ENCODE measurements at regions not wholly inside any gene's neighbourhood (a gene's known extent, or its start where the extent isn't known, plus 50 kb on each side); places are given as distances from the start of the nearest gene placed in this dataset.

DNA sequence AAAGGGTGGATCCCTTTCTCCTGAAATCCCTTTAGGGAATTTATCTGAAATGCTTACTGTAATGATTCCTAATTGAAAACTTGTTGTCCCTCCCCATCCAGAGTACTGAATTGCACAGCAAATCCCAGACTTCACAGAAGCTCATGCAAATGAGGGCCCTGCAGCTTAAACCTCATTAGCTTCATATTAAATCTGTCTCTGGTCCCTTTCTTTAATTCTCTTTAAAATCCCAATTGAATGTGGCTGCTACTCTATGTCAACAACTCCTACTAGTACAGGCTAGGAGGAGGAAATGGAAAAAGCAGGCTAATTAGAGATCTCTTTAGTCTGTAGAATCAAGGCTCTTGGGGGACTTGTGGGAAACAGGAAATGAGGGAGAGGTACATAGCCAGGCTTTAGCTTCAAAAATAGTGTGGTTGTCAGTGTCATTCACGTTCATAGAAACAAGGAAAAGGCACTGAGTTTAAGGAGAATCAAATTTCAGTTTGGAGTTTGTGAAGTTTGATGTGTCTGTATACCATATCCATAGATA is 191.3 kb upstream of the PRDM9 start:
- TF ChIP-seq, protein P1, sequence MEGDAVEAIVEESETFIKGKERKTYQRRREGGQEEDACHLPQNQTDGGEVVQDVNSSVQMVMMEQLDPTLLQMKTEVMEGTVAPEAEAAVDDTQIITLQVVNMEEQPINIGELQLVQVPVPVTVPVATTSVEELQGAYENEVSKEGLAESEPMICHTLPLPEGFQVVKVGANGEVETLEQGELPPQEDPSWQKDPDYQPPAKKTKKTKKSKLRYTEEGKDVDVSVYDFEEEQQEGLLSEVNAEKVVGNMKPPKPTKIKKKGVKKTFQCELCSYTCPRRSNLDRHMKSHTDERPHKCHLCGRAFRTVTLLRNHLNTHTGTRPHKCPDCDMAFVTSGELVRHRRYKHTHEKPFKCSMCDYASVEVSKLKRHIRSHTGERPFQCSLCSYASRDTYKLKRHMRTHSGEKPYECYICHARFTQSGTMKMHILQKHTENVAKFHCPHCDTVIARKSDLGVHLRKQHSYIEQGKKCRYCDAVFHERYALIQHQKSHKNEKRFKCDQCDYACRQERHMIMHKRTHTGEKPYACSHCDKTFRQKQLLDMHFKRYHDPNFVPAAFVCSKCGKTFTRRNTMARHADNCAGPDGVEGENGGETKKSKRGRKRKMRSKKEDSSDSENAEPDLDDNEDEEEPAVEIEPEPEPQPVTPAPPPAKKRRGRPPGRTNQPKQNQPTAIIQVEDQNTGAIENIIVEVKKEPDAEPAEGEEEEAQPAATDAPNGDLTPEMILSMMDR (IDR thresholded peaks at IDR 0.05), result no peak
- no peak for TF ChIP-seq POLR2A (IDR thresholded peaks at IDR 0.05)

Data from thyroid gland (tissue), 4 donors.